OCI-LY7 (cell line): ENCODE measurements at regions not wholly inside any gene's neighbourhood (a gene's known extent, or its start where the extent isn't known, plus 50 kb on each side); places are given as distances from the start of the nearest gene placed in this dataset.

Source experiments
- BruUV-seq: library from RNA; stranded (reverse); fragments of 400-500 nt; replicated peaks from 2 replicates; lab custom pipeline; 2021; lab: Mats Ljungman, UMichigan
- CTCF ChIA-PET: fragments of 300-600 bp; sonication (Branson Sonifier 250); formaldehyde crosslinking; loops from one replicate; lab custom pipeline; 2022; ENCODE audit warnings: antibody characterized with exemption; ENCODE audit not compliant: unreplicated experiment; lab: Charles Lee
- POLR2A ChIA-PET: fragments of 300-600 bp; sonication (Branson Sonifier 250); formaldehyde crosslinking; loops from one replicate; lab custom pipeline; 2022; ENCODE audit warnings: antibody characterized with exemption; lab: Charles Lee
- DNase-seq: peaks from one replicate; pipeline ENCODE4 v3.0.0-alpha.2; 2015; ENCODE audit warnings: low spot score
- H2AFZ ChIP-seq: fragments of 200-600 bp; sonication (generic), shearing (Covaris generic); 2 replicates; pipeline ENCODE4 v1.6.1; 2014; ENCODE audit warnings: mild to moderate bottlenecking, antibody characterized with exemption, low read length, moderate library complexity
- H3K27ac ChIP-seq: fragments of 200-600 bp; sonication (generic); 2 replicates; pipeline ENCODE4 v1.5.1; 2014; ENCODE audit warnings: mixed run types, low read depth, mild to moderate bottlenecking, moderate library complexity, low read length, inconsistent platforms; ENCODE audit not compliant: poor library complexity, severe bottlenecking
- H3K36me3 ChIP-seq: fragments of 200-600 bp; sonication (generic); 2 replicates; pipeline ENCODE4 v1.6.1; 2014; ENCODE audit warnings: mild to moderate bottlenecking, antibody characterized with exemption, low read length, moderate library complexity, mixed read lengths; ENCODE audit not compliant: insufficient read depth
- H3K4me1 ChIP-seq: fragments of 200-600 bp; sonication (generic); 2 replicates; pipeline ENCODE4 v1.5.1; 2014; ENCODE audit warnings: mild to moderate bottlenecking, low read length; ENCODE audit not compliant: insufficient read depth, poor library complexity, severe bottlenecking
- H3K4me2 ChIP-seq: fragments of 200-600 bp; sonication (generic); 2 replicates; pipeline ENCODE4 v1.6.1; 2014; ENCODE audit warnings: mild to moderate bottlenecking, low read length
- H3K4me3 ChIP-seq: fragments of 200-600 bp; sonication (generic); 2 replicates; pipeline ENCODE4 v1.5.1; 2014; ENCODE audit warnings: mild to moderate bottlenecking, low read depth, low read length; ENCODE audit not compliant: poor library complexity, severe bottlenecking
- H3K79me2 ChIP-seq: fragments of 200-600 bp; sonication (generic); 2 replicates; pipeline ENCODE4 v1.6.1; 2016; ENCODE audit warnings: low read depth, mild to moderate bottlenecking, low read length, moderate library complexity, mixed read lengths; ENCODE audit not compliant: insufficient read depth
- H3K9me2 ChIP-seq: fragments of 200-600 bp; sonication (generic); 2 replicates; pipeline ENCODE4 v1.6.1; 2016; ENCODE audit warnings: mild to moderate bottlenecking, low read length, mixed read lengths; ENCODE audit not compliant: insufficient read depth
- H3K9me3 ChIP-seq: fragments of 200-600 bp; sonication (generic); 2 replicates; pipeline ENCODE4 v1.6.1; 2014; ENCODE audit warnings: mild to moderate bottlenecking, mixed run types, low read length, mixed read lengths
- H4K20me1 ChIP-seq: fragments of 200-600 bp; sonication (generic); 2 replicates; pipeline ENCODE4 v1.6.1; 2014; ENCODE audit warnings: mild to moderate bottlenecking, antibody characterized with exemption, low read length, moderate library complexity, mixed read lengths; ENCODE audit not compliant: insufficient read depth
- CTCF ChIP-seq: fragments of 200-600 bp; sonication (generic); conservative IDR thresholded peaks from 2 replicates; pipeline ENCODE4 v1.5.1; 2014; ENCODE audit warnings: mild to moderate bottlenecking, antibody characterized with exemption, low read length, moderate library complexity, mixed read lengths
- EZH2phosphoT487 ChIP-seq: fragments of 200-600 bp; sonication (generic); IDR thresholded peaks from 2 replicates; pipeline ENCODE4 v1.6.1; 2018; ENCODE audit warnings: low read depth, borderline replicate concordance, mild to moderate bottlenecking, mixed run types, antibody characterized with exemption, low read length, moderate library complexity, mixed read lengths
- intact Hi-C: fragments of 100-400 bp; cut with micrococcal nuclease; formaldehyde crosslinking; loops from one replicate; pipeline ENCODE4 v1.10.0; 2022; ENCODE audit not compliant: unreplicated experiment

- no peak for TF ChIP-seq CTCF
- TF ChIP-seq EZH2phosphoT487, result no peak
- POLR2A ChIA-PET, result no interaction called here
- intact Hi-C loops, result no loop called here
Measured at GRCh38 chr1:29865051-29865450, 628.7 kb downstream of the PTPRU start.

GRCh38 chr1:29864431-29865022, 628.2 kb downstream of the PTPRU start:
- no peaks in the 10 kb centered on the region for H3K4me1 ChIP-seq
- no TSS peak for BruUV-seq
- ChIA-PET POLR2A (no interaction called here), CTCF (no interaction called here)
- H3K79me2 ChIP-seq, result no peaks in the 10 kb centered on the region
- no peaks in the 10 kb centered on the region for H3K9me2 ChIP-seq
- no peak overlapping the region for H3K4me3 ChIP-seq
- no peak for TF ChIP-seq CTCF
- TF ChIP-seq EZH2phosphoT487, result no peak
- H3K36me3 ChIP-seq, result no peaks in the 10 kb centered on the region
- no peak overlapping the region for H2AFZ ChIP-seq
- no peak overlapping the region for H3K27ac ChIP-seq
- no peaks in the 10 kb centered on the region for H4K20me1 ChIP-seq
- DNase-seq, result no peak
- peaks cover 7% of the 10 kb centered on the region; the same call in 1 of the 2 replicates for H3K9me3 ChIP-seq
- intact Hi-C loops, result no loop called here
- no peak overlapping the region for H3K4me2 ChIP-seq

More at GRCh38 chr1:29865051-29865450, 628.7 kb downstream of the PTPRU start:
- H3K79me2 ChIP-seq, result no peaks in the 10 kb centered on the region
- no peak for DNase-seq
- H2AFZ ChIP-seq, result no peak overlapping the region
- H3K4me3 ChIP-seq, result no peak overlapping the region
- no peak overlapping the region for H3K4me2 ChIP-seq
- BruUV-seq, result no TSS peak
- H3K4me1 ChIP-seq, result no peaks in the 10 kb centered on the region
- H4K20me1 ChIP-seq, result no peaks in the 10 kb centered on the region
- CTCF ChIA-PET, result no interaction called here
- no peaks in the 10 kb centered on the region for H3K9me2 ChIP-seq
- no peak overlapping the region for H3K27ac ChIP-seq
- peaks cover 7% of the 10 kb centered on the region; the same call in 1 of the 2 replicates for H3K9me3 ChIP-seq
- no peaks in the 10 kb centered on the region for H3K36me3 ChIP-seq

- no peak overlapping the region for H3K4me3 ChIP-seq
- no peak for DNase-seq
- H3K4me1 ChIP-seq, result no peaks in the 10 kb centered on the region
- no peaks in the 10 kb centered on the region for H3K9me2 ChIP-seq
- H3K9me3 ChIP-seq, result peaks cover 7% of the 10 kb centered on the region; the same call in 1 of the 2 replicates
- intact Hi-C loops, result no loop called here
- no peak overlapping the region for H2AFZ ChIP-seq
- no peaks in the 10 kb centered on the region for H3K36me3 ChIP-seq
- no peak overlapping the region for H3K27ac ChIP-seq
- TF ChIP-seq CTCF, result no peak
- no peak for TF ChIP-seq EZH2phosphoT487
- BruUV-seq, result no TSS peak
- no peak overlapping the region for H3K4me2 ChIP-seq
- H4K20me1 ChIP-seq, result no peaks in the 10 kb centered on the region
- H3K79me2 ChIP-seq, result no peaks in the 10 kb centered on the region
- ChIA-PET CTCF (no interaction called here), POLR2A (no interaction called here)
Measured at GRCh38 chr1:29861922-29862321, 625.6 kb downstream of the PTPRU start.
